GM19467 (cell line): ENCODE measurements at regions not wholly inside any gene's neighbourhood (a gene's known extent, or its start where the extent isn't known, plus 50 kb on each side); places are given as distances from the start of the nearest gene placed in this dataset.

Source experiments
- ATAC-seq: cut with Tn5 transposase; IDR thresholded peaks from one replicate; pipeline ENCODE4 v1.9.1; 2021; ENCODE audit warnings: mild to moderate bottlenecking, moderate library complexity; ENCODE audit not compliant: unreplicated experiment

DNA sequence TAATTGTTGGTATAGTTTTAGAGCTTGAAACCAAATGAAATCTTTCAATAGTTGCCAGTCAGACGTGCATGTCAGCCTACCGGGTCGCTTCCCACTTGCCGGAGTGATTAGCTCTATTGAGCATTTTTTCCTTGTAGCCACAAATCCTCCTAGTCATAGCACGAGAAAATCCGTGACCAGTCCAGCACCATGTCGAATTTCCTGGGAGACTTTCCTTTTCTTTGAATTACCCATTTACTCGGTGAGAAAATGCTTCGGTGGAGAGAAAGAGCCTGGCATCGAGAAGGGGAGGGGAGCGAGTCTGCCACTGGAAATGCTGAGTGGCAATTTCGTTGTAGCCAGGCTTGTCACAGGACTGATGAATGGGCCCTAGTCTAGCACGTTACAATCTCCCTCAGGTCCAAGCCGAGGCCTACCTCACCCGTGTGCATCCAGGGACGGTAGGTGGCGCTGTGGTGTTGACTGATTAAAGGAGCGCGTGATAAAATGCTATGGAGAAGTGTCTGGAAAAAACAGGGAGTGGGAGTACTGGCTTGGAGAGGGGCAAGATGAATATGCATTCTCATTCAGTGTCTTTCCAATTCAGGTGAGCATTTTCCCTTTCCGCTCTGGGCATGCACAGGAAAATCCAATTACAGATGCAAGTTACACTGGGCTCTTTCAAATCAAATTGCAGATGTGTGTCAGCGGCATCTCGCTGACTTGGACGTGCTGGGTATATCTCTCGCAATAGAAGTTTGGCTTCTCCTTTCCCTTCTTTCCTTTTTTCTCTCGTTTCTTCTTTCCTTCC is 238.8 kb downstream of the EDEM1 start:
- peak; percentile 40 for ATAC-seq

GRCh38 chr3:5427021-5427420 is 239.5 kb downstream of the EDEM1 start:
- ATAC-seq, result no peak

GRCh38 chr3:5427938-5428337 is 240.4 kb downstream of the EDEM1 start:
- no peak for ATAC-seq

DNA sequence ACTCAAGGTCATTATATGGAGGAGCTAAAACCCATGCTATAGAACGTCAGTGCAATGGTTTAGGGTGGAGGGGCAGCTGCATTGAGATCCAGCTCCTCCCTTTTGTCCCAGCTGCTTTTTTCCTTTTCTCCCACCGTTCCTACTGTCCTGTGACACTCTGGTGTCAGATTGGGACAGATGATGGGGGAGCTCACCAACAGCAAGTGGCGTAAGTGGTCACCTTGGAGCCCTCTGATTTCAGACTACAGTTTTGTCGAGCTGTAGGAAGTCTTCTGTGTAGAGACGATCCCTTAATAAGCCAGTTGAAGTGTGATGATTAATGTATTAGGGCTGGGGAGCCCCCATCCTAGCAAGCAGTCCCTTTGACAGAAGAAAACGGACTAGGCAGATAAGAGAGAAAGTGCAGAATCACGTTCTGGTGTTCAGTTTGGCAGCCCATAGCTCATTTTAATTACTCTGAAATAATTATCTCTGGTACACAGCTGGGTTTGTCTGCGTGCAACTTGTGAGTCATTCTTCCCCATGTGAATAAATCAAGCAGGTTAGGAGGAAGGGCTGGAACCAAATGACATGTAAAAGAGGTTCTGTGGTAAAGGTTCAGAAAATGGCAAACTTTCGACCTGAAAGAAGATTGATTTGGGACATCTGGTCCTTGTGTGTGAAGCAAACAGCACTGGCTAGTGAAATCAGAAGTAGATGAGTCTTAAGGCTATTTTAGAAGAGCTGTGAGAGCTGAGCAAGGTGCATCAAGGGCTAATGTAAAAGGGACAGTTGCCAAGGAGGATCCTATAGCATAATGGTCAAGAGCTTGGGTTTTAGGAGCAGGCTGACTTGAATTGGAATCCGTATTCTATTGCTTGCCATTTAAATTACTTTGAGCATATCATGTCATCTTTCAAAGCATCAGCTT is 241.4 kb downstream of the EDEM1 start:
- peak; percentile 79 for ATAC-seq

DNA sequence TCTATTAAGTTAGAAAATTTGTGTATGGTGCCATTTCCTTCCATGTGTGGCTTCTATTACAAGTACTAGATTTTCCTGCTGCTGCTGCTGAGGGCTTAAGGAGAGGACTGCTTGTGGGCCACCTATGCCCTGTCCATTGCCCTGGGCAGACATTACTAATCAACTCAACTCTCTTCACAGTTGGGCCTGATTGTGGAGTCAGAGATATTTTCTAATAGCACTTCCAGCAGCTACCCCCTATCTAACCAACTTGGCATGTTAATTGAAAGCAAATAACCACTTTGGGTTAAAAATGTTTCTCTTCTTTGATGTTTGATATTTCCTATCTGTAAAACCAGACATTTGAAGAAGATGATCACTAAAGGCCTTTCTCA is 242.0 kb downstream of the EDEM1 start:
- ATAC-seq, result no peak

DNA sequence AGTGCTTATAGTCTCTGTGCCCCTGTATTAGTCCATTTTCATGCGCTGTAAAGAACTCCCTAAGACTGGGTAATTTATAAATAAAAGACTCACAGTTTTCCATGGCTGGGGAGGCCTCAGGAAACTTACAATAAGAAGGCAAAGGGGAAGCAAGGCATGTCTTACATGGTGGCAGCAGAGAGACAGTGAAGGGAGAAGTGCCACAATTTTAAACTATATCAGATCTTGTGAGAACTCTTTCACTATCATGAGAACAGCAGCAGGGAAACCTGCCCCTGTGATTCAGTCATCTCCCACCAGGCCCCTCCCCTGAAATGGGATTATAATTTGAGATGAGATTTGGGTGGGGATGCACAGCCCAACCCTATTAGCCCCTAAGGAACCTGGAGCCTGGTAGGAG is 243.2 kb downstream of the EDEM1 start:
- ATAC-seq, result no peak

DNA sequence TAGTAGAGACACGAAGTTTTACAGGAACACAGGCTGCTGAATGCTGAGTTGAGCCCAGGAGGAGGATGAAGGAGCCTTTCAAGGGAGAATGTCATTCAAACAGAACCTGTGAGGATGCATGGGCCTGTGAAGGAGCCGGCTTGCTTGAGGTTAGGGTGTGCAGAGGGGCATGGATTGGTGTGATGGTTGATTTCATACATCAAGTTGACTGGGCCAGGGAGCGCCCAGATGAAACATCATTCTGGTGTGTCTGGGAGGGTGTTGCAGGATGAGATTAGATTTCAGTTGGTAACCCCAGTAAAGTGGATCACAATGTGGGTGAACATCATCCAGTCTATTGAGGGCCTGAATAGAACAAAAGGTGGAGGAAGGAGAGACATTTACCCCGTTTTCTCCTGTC is 243.6 kb downstream of the EDEM1 start:
- ATAC-seq, result no peak

- no peak for ATAC-seq
Measured at GRCh38 chr3:5431811-5432378, 244.4 kb downstream of the EDEM1 start.

DNA sequence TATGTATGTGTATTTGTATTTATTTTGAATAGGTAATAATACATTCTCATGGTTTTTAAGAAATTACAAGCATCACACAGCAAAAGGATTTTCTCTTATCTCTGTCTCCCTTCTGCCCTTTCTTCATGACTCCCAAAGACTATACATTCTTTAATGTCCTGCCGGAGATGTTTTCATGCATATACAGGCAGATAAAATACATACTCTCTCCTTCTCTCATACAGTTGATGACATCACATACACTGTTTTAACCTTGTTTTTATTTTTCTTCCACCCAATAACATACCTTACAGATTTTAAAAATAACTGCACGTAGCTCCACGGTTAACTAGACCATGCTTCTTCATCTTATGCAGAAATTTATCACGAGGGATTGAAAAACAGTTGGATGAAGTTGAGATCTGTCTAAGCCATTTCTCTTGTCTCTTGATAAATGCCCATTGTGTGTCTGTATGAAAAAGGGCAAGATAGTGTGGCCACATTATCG is 249.8 kb downstream of the EDEM1 start:
- ATAC-seq, result no peak

DNA sequence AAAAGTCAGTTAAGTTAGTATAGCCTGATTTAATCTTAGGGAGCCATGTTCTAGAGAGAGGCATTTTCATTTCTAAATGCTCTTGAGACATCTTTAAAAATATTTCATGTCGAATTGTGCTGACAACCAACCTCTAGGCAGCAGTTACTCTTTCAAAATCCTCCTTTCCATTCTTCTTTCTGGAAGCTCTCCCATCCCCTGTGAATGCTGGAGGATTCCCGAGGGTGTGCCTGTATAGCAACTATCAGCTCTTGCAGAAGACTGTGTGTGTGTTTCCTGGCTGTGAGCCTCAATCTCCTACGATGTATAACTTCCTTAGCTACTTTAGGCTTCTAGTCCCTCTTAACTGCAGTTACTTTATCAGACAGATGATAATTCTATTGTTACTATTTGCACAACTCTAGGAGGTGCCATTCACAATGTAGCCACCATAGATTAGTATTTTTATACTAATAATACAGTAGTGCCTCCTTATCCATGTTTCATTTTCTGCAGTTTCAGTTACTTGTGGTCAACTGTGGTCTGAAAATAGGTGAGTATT is 250.3 kb downstream of the EDEM1 start:
- ATAC-seq, result no peak

DNA sequence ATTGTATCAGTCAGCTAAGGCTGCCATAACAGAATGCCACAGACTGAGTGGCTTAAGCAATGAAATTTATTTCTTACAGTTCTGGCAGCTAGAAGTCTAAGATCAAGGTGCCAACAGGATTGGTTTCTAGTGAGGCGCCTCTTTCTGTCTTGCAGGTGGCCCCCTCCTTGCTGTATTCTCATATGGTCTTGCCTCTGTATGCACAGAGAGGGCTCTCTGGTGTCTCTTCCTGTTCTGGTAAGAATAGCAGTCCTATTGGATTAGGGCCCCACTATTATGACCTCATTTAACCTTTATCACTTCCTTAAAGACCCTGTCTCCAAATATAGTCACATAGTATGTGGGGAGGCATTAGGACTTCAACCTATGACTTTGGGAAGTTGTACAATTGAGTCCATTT is 253.9 kb downstream of the EDEM1 start:
- no peak for ATAC-seq

GRCh38 chr3:5442106-5442785 is 254.7 kb downstream of the EDEM1 start:
- no peak for ATAC-seq

DNA sequence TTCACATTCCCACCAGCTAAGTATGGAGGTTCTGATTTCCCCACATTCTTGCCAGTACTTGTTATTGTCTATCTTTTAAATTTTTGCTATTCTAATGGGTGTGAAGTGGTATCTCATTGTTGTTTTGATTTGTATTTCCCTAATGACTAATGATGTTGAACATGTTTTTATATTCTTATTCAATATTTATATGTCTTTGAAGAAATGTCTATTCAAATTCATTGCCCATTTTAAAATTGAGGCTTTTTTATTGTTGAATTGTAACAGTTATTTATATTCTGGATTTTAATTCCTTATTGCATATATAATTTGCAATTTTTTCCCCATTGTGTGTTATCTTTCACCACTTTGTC is 255.3 kb downstream of the EDEM1 start:
- ATAC-seq, result no peak

DNA sequence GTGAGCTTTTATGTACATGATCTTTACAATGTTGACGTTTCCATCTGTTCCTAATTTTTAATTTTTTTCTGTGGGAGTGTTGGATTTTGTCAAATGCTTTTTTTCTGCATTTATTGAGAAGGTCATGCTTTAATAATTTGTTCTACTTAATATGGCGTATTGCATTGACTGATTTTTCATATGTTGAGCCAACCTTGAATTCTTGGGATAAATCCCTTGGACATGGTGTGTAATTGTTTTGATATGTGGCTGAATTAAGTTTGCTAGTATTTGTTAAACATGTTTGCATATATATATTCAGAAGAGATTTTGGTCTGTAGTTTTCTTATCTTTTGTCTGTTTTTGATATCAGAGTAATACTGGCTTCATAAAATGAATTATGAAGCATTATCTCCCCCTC is 256.7 kb downstream of the EDEM1 start:
- no peak for ATAC-seq

- ATAC-seq, result no peak
Measured at GRCh38 chr3:5445676-5446201, 258.2 kb downstream of the EDEM1 start.

DNA sequence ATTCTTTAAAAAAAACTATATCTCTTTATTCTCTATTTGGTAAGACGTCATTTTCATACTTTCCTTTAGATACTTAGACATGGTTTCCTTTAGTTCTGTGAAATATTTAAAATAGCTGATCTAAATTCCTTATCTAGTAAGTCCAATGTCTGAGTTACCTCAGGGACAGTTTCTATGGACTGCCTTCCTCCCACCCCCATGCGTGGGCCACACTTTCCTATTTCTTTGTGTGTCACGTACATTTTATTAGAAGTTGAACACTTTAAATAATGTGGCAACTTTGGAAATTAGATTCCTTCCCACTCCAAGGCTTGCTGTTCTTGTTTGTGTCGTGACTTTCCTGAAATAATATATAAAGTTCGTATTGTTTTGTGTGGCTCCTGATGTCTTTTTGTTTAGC is 260.7 kb downstream of the EDEM1 start:
- ATAC-seq, result no peak

- ATAC-seq, result no peak
Measured at GRCh38 chr3:5448816-5449215, 261.3 kb downstream of the EDEM1 start.

- ATAC-seq, result no peak
Measured at GRCh38 chr3:5456199-5456598, 268.7 kb downstream of the EDEM1 start.

DNA sequence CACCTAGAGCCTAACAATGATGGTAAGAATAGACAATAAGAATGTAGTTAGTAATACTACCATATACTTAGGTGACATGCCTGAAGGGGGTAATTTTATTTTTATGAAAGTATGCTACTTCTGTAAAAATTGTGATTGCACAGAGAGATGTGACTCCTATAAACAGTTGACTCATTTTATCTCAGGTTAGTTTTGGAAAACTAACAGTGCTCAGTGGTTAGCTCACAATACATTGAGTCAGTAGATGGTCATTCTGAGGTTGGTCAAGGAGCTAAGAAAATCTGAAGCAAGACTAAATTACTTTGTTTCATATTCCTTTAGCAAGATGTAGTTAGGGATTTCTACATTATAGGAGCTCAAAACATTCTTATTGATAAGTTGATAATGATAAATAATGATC is 271.0 kb downstream of the EDEM1 start:
- ATAC-seq, result no peak

DNA sequence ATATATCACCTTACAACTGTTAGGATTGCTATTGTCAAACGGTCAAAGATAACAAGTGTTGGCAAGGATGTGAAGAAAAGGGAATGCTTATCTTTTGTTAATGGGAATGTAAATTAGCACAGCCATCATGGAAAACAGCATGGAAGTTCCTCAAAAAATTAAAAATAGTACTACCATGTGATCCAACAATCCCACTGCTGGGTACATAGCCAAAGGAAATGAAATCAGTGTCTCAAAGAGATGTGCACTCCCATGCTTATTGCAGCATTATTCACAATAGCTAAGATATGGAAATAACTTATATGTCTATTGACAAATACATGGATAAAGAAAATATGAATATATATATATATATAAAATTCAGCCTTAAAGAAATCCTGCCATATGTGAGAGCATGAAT is 274.6 kb downstream of the EDEM1 start:
- no peak for ATAC-seq

DNA sequence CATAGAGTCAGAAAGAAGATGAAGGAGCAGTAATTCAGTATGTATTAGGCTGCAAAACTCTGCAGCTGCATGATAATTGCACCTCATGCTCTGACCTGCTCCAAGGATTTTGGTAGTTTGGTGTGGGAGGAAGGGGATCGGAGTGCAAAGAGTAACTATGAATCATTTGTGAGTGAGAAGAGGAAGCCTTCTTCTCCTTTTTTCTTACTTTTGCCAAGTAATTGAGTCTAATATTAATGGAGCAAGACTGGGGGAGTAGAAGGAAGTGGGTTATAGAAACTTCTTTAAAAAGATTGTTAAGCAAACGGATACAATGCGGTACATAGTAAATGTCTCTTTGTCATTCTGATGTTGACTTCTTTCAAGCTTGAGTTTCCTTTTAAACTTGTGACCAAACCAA is 276.5 kb downstream of the EDEM1 start:
- ATAC-seq, result no peak
